ENCODE measurements at regions not wholly inside any gene's neighbourhood (a gene's known extent, or its start where the extent isn't known, plus 50 kb on each side); places are given as distances from the start of the nearest gene placed in this dataset.

GRCh38 chr16:88320947-88321634, 61.7 kb upstream of the ZNF469 start:
- DNase-seq (ENCODE audit: extremely low spot score): no peak
- 96% methylated on average over 16 of the region's 16 CpGs for WGBS
- Histone ChIP-seq H3K4me1 (ENCODE audit: insufficient read depth) (no peaks in the 10 kb centered on the region), H3K4me3 (ENCODE audit: low read depth, low read length) (no peak overlapping the region), H3K27ac (ENCODE audit: low read depth) (no peak overlapping the region), H3K36me3 (ENCODE audit: insufficient read depth) (no peaks in the 10 kb centered on the region)

- H3K4me1 ChIP-seq (ENCODE audit: insufficient read depth): no peaks in the 10 kb centered on the region
- no peak overlapping the region for H3K27ac ChIP-seq (ENCODE audit: low read depth)
- DNase-seq (ENCODE audit: extremely low spot score): no peak
- no peaks in the 10 kb centered on the region for H3K36me3 ChIP-seq (ENCODE audit: insufficient read depth)
- H3K4me3 ChIP-seq (ENCODE audit: low read depth, low read length): no peak overlapping the region
- 97% methylated on average over 32 of the region's 32 CpGs for WGBS
These were observed 60.9 kb upstream of the ZNF469 start for GRCh38 chr16:88321635-88322499.

GRCh38 chr16:88322500-88322970, 60.2 kb upstream of the ZNF469 start:
- WGBS: 93% methylated on average over 19 of the region's 19 CpGs

GRCh38 chr16:88323041-88323440, 59.7 kb upstream of the ZNF469 start:
- H3K4me1 ChIP-seq (ENCODE audit: insufficient read depth): no peaks in the 10 kb centered on the region
- H3K27ac ChIP-seq (ENCODE audit: low read depth): no peak overlapping the region
- no peaks in the 10 kb centered on the region for H3K36me3 ChIP-seq (ENCODE audit: insufficient read depth)
- no peak overlapping the region for H3K4me3 ChIP-seq (ENCODE audit: low read depth, low read length)
- no peak for DNase-seq (ENCODE audit: extremely low spot score)
- WGBS: 92% methylated on average over 9 of the region's 9 CpGs

More at GRCh38 chr16:88322500-88322970, 60.2 kb upstream of the ZNF469 start:
- Histone ChIP-seq H3K27ac (ENCODE audit: low read depth) (no peak overlapping the region), H3K4me3 (ENCODE audit: low read depth, low read length) (no peak overlapping the region), H3K4me1 (ENCODE audit: insufficient read depth) (no peaks in the 10 kb centered on the region), H3K36me3 (ENCODE audit: insufficient read depth) (no peaks in the 10 kb centered on the region)
- DNase-seq (ENCODE audit: extremely low spot score): no peak

GRCh38 chr16:88323546-88324330, 59.0 kb upstream of the ZNF469 start:
- Histone ChIP-seq H3K36me3 (ENCODE audit: insufficient read depth) (no peaks in the 10 kb centered on the region), H3K4me1 (ENCODE audit: insufficient read depth) (no peaks in the 10 kb centered on the region), H3K27ac (ENCODE audit: low read depth) (no peak overlapping the region), H3K4me3 (ENCODE audit: low read depth, low read length) (no peak overlapping the region)
- no peak for DNase-seq (ENCODE audit: extremely low spot score)
- 97% methylated on average over 15 of the region's 15 CpGs for WGBS

- 85% methylated on average over 15 of the region's 15 CpGs for WGBS
- Histone ChIP-seq H3K4me1 (ENCODE audit: insufficient read depth) (no peaks in the 10 kb centered on the region), H3K4me3 (ENCODE audit: low read depth, low read length) (no peak overlapping the region), H3K27ac (ENCODE audit: low read depth) (no peak overlapping the region), H3K36me3 (ENCODE audit: insufficient read depth) (no peaks in the 10 kb centered on the region)
- no peak for DNase-seq (ENCODE audit: extremely low spot score)
These were observed 57.5 kb upstream of the ZNF469 start for GRCh38 chr16:88325087-88325750.

GRCh38 chr16:88325976-88326375, 56.8 kb upstream of the ZNF469 start:
- H3K4me3 ChIP-seq (ENCODE audit: low read depth, low read length): no peak overlapping the region
- H3K4me1 ChIP-seq (ENCODE audit: insufficient read depth): no peaks in the 10 kb centered on the region
- H3K36me3 ChIP-seq (ENCODE audit: insufficient read depth): no peaks in the 10 kb centered on the region
- DNase-seq (ENCODE audit: extremely low spot score): no peak
- 94% methylated on average over 3 of the region's 3 CpGs for WGBS
- no peak overlapping the region for H3K27ac ChIP-seq (ENCODE audit: low read depth)

GRCh38 chr16:88326611-88327485, 55.9 kb upstream of the ZNF469 start:
- no peak for DNase-seq (ENCODE audit: extremely low spot score)
- H3K36me3 ChIP-seq (ENCODE audit: insufficient read depth): no peaks in the 10 kb centered on the region
- H3K4me3 ChIP-seq (ENCODE audit: low read depth, low read length): no peak overlapping the region
- 93% methylated on average over 28 of the region's 28 CpGs for WGBS
- H3K4me1 ChIP-seq (ENCODE audit: insufficient read depth): no peaks in the 10 kb centered on the region
- no peak overlapping the region for H3K27ac ChIP-seq (ENCODE audit: low read depth)

- WGBS: 85% methylated on average over 36 of the region's 36 CpGs
- H3K4me1 ChIP-seq (ENCODE audit: insufficient read depth): no peaks in the 10 kb centered on the region
- H3K4me3 ChIP-seq (ENCODE audit: low read depth, low read length): no peak overlapping the region
- no peak overlapping the region for H3K27ac ChIP-seq (ENCODE audit: low read depth)
- H3K36me3 ChIP-seq (ENCODE audit: insufficient read depth): no peaks in the 10 kb centered on the region
- no peak for DNase-seq (ENCODE audit: extremely low spot score)
These were observed 55.0 kb upstream of the ZNF469 start for GRCh38 chr16:88327561-88328312.

- Histone ChIP-seq H3K4me1 (ENCODE audit: insufficient read depth) (no peaks in the 10 kb centered on the region), H3K36me3 (ENCODE audit: insufficient read depth) (no peaks in the 10 kb centered on the region), H3K27ac (ENCODE audit: low read depth) (no peak overlapping the region), H3K4me3 (ENCODE audit: low read depth, low read length) (no peak overlapping the region)
- WGBS: 85% methylated on average over 22 of the region's 22 CpGs
- no peak for DNase-seq (ENCODE audit: extremely low spot score)
These were observed 54.3 kb upstream of the ZNF469 start for GRCh38 chr16:88328313-88328980.

GRCh38 chr16:88329726-88330700, 52.7 kb upstream of the ZNF469 start:
- no peaks in the 10 kb centered on the region for H3K36me3 ChIP-seq (ENCODE audit: insufficient read depth)
- no peak for DNase-seq (ENCODE audit: extremely low spot score)
- H3K4me1 ChIP-seq (ENCODE audit: insufficient read depth): no peaks in the 10 kb centered on the region
- H3K4me3 ChIP-seq (ENCODE audit: low read depth, low read length): no peak overlapping the region
- WGBS: 92% methylated on average over 25 of the region's 25 CpGs
- no peak overlapping the region for H3K27ac ChIP-seq (ENCODE audit: low read depth)

Data from urinary bladder (tissue), 3 donors.